Stomach (tissue), 4 donors: ENCODE measurements at regions not wholly inside any gene's neighbourhood (a gene's known extent, or its start where the extent isn't known, plus 50 kb on each side); places are given as distances from the start of the nearest gene placed in this dataset.

Experiments used
- POLR2A ChIP-seq, 4 donors: fragments of 450-650 bp; IDR thresholded peaks; one replicate each; pipeline ENCODE4 v1.6.1; 2016; ENCODE audit warnings: antibody characterized with exemption in 4 of 4, control low read depth in 2 of 4, mild to moderate bottlenecking in 1 of 4, moderate library complexity in 1 of 4
- TF ChIP-seq, protein P1 (sequence below), 7 experiments: fragments of 450-650 bp in 4 of 7; fragments of 200-600 bp in 3 of 7; sonication (generic) in 3 of 7; IDR thresholded peaks; one replicate each; pipeline ENCODE4 v1.5.1; 2016 to 2019; ENCODE audit warnings: antibody characterized with exemption in 7 of 7, control low read depth in 2 of 7, mild to moderate bottlenecking in 1 of 7

DNA sequence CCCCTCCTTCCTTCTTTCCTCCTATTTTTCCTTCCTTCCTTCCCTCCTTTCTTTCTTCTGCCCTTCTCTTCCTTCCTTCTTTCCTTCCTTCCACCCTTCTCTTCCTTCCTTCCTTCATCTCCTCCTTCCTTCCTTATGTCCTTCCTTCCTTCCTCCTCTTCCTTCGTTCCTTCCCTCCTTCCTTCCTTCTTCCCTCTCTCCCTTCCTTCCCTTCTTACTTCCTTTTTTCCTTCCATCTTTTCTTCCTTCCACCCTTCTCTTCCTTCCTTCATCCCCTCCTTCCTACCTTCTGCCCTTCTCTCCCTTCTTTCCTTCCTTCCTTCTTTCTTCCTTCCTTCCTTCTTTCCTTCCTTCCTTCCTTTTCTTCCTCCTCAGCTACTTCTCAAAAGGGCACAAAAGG, 287.3 kb upstream of the ZNF507 start:
- TF ChIP-seq POLR2A (IDR thresholded peaks at IDR 0.05): no peak
- TF ChIP-seq, protein P1, sequence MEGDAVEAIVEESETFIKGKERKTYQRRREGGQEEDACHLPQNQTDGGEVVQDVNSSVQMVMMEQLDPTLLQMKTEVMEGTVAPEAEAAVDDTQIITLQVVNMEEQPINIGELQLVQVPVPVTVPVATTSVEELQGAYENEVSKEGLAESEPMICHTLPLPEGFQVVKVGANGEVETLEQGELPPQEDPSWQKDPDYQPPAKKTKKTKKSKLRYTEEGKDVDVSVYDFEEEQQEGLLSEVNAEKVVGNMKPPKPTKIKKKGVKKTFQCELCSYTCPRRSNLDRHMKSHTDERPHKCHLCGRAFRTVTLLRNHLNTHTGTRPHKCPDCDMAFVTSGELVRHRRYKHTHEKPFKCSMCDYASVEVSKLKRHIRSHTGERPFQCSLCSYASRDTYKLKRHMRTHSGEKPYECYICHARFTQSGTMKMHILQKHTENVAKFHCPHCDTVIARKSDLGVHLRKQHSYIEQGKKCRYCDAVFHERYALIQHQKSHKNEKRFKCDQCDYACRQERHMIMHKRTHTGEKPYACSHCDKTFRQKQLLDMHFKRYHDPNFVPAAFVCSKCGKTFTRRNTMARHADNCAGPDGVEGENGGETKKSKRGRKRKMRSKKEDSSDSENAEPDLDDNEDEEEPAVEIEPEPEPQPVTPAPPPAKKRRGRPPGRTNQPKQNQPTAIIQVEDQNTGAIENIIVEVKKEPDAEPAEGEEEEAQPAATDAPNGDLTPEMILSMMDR (IDR thresholded peaks at IDR 0.05): no peak
